Skeletal muscle cell (primary cell): ENCODE measurements at regions not wholly inside any gene's neighbourhood (a gene's known extent, or its start where the extent isn't known, plus 50 kb on each side); places are given as distances from the start of the nearest gene placed in this dataset.
"Not testable (repeated sequence)": the region's sequence is repeated elsewhere in the genome, so short reads cannot be mapped to it uniquely, and the experiment has no call there.

Experiments used
- DNase-seq: peaks from one replicate; pipeline ENCODE4 v3.0.0-alpha.2; 2010; ENCODE audit warnings: low read depth
- H3K4me3 ChIP-seq: 2 replicates; pipeline ENCODE4 v1.5.1; 2011; ENCODE audit warnings: low read depth, mild to moderate bottlenecking, control low read depth, low read length, moderate library complexity

DNA sequence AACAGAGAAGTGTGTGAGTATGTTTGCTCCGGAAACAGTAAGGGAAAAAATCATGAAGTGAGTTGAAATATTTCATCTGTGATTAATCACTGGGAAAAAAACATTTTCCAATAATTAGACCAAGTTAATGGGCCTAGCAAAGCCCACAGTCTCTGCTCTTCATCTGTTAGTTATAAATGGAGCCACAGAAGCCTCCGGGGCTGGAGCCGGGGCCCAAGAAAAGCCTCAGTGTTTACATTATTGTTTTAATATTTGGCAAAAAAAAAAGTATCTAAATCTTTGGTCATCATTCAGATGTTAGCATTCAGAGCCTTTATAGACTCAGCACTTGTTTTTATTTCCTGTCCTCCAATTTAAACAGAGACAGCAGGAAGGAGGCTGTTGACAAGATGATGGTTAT is 115.0 kb downstream of the UBE2U start:
- DNase-seq = no peak
- no peak overlapping the region for H3K4me3 ChIP-seq

DNA sequence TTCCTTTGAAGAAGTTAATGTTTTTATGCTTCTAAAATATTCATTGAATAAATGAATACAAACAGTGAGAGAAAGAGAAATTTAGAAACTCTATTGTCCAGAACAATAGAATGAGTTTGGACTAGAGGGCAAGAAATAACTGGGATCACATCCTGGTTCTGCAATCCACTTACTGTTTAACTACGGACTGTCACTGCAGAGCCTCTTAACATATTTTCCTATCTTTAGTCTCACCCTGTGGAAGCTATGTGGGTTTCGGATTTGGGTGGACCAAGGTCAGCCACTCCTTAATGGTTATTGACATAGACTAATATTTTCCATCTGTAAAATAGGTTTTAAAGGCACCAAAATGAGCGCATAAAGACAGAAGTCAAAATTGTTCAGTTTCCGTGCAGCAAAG is 116.6 kb downstream of the UBE2U start:
- DNase-seq = no peak
- no peak overlapping the region for H3K4me3 ChIP-seq

DNA sequence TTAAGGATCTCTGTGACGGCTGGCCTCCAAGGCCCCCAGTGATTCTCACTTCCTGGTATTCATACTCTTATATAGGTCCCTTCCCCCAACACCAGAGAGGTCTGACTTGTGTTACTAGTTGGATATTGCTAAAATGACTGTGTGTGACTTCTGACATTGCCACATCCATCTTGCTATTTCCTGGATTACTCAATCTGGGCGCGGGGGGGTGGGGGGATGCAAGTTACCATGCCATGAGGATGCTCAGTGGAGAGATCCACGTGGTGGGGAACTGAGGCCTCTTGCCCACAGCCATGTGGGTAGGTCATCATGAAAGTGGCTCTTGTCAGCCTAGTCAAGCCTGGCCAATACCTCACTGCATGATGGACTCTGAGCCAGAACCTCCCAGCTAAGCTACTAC is 117.0 kb downstream of the UBE2U start:
- H3K4me3 ChIP-seq = no peak overlapping the region
- peak; percentile 37 for DNase-seq

DNA sequence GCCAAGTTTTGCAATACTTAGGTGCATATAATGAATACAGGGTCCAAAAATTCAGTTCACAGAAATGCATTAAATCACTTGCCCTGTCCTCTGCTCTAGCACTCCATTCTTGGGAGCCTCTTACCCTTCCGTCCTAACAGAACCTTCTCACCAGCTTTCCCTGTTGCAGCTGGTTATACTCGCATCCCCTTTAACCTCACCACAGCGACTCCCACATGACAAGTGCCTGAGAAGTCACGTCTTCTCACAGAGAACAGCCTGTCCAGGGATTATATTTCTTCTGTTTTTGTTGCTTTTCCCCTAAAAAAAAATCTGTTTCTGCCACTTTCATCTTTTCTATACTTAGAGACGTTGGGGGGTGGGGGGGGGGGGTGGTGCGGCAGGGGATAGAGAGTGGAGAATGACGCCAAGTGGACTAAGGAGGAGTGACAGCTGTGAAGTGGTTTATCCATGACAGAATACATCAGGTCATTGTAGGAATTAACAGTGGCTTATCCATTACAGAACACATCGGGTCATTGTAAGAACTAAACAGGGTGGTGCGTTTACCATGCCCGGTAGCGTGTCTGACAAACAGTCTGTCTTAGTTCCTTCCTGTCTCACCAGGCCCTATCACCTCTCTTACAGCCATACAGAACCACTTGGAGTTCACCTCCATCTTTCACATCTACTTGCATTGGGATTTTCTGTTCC is 117.6 kb downstream of the UBE2U start:
- no peak overlapping the region for H3K4me3 ChIP-seq
- DNase-seq = no peak

DNA sequence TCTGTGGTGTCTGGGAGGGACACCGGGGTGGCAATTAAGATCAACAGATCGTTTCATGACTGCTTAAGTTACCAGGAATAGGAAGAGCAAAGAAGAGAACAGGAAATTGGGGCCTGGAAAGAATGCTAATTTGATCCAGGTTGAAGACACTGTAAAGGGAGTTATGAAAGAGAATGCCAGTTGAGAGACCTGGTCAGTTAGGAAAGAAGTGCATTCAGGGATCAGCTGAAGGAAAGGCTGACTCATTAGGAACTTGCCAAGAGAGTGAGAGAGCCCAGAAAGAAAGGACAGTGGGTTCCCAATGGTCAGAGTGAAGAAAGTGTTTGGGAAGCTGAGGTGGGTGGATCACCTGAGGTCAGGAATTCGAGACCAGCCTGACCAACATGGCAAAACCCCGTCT is 119.6 kb downstream of the UBE2U start:
- no peak for DNase-seq
- no peak overlapping the region for H3K4me3 ChIP-seq

DNA sequence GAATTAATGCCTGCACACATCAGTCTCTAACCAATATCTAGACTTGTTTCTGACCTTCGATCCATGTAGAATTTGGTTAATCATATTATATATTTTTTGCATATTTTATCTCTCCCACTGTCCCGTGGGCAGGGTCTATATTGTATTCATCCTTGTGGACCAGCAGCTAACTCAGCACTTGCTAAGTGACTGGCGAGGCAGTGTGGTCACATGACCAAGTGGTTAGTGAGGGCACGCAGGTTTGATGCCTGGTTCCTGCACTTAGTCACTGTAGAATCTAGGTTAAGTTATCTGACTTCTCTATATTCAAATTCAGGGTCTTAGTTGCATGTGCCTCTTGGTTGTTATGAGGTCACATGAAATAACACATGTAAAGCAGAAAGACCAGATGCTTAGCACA is 120.5 kb downstream of the UBE2U start:
- DNase-seq = no peak
- H3K4me3 ChIP-seq = no peak overlapping the region

DNA sequence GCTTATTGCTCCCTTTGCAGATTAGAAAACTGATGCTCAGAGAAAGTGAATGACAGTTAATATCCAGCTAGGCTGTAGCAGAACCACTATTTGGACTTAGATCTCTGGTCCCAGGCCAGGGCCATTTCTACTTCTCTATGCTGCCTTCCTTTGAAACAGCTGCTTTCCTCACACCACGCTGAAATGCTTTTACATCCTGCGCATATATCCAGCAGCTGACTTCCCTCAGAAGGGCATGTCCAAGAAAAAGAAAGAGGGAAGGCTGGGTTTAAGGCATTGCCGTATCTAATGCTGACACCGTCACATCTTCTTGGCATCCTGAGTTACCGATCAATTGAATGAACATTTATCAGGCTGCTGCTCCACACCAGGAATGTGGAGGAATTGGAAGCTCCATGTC is 122.4 kb downstream of the UBE2U start:
- H3K4me3 ChIP-seq = no peak overlapping the region
- no peak for DNase-seq

DNA sequence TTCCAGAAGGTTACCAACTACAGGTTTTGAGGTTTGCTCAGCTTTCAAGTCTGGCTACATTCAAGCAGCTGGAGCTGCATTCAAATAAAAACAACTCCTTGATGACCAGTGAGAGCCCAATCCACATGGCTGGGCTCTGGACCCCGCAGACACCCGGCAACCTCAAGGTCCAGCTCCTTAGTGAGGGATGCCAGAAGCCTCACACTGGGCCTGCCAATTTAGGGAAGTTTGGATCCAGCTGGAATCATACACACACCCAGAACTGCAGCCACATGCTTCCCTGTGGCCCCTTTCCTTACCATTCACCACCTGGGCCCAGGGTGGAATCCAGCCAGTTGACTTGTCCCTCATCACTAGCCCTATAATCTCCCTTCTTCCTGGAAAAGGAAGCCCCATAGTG is 123.7 kb downstream of the UBE2U start:
- no peak for DNase-seq
- no peak overlapping the region for H3K4me3 ChIP-seq

DNA sequence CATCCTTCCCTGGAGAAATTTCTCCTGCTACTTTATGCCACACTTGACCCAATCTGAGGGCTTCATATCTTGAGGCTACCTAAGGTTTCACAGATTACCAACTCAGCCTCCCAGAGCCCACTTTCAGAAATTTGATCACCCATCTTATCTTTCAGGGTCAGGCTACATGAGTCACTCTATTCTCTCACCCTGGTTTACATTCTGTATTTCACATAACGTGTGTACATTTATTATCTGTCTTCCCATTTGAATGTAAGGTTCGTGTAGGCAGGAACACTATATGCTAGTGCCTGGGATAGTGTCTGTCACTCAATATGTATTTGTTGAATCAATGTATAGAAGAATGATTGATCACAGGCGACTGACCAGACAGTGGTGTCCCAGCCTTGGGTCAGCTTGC is 124.8 kb downstream of the UBE2U start:
- no peak for DNase-seq
- H3K4me3 ChIP-seq = no peak overlapping the region

DNA sequence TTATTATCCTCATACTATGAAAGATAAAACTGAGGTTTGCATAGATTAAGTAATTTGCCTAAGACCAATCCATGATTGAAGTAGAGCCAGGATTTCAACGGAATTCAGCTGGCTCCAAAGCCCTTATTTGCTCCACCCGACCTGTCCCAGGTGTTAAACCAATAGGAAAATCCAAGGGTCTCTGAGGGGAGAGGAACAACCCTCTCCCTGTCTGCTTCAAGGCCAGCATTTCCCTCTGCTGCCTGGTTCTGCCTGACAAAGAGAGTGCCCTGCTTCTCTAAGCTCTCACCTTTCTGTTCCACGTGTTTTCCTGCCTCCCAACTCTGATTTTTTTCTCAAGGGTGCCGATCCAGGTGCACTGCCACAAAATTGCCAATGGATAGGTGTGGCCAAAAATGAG is 127.4 kb downstream of the UBE2U start:
- DNase-seq = no peak
- H3K4me3 ChIP-seq = no peak overlapping the region

DNA sequence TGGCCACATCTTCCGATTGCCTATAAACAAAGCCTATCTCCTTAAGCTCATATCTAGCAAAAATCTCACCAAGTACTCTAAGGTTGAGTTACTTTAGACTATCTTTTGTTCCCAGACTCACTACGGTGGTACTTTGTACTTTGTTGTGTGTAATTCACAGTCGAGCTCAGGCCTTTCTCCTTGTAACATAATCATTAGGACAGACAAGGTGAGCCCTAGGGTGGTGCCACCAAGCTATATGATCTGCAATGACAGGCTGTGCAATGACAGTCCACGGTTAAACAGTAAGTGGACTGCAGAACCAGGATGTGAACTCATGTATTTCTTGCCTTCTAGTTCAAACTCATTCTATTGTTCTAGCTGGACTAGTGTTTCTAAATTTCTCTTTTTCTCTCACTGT is 132.2 kb downstream of the UBE2U start:
- no peak overlapping the region for H3K4me3 ChIP-seq

DNA sequence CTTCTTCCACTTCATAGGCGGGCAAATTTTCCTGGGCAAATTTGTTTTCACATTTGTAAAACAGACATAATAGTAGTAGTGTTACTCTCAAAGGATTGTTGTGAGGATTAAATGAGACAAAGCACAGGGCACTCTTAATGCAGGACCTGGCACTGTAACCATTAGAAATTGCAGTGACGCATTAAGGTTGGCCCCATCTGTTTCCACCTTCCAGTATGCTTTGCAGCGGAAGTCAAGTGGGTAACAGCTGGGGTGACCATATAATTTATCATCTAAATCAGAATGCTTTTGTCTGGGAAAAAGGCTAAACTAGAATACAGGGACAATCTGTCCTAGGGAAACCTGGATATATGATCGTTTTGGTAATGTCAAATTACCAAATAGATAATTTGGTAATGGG is 132.5 kb upstream of the CACHD1 start:
- no peak overlapping the region for H3K4me3 ChIP-seq
- no peak for DNase-seq

More for the DNA sequence above, 132.2 kb downstream of the UBE2U start:
- DNase-seq = no peak

DNA sequence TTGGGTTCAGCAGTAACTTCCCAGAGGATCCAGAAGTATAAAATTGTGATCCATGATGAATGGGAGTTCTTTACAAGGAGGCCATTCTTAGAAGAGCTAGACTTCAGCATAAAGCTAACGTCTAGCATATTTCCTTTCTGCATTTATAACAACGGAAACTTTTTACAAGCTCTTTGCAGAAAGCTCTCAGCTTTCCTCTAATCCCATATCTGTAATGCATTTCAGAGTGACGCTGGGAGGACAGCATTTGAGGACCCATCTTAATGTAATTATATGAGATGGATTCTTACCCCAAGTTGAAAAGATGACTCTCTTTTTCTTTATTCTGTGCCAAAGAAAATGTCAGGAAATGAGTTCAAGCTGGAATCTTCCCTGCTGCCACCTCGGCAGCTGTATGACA is 132.0 kb upstream of the CACHD1 start:
- DNase-seq = no peak
- H3K4me3 ChIP-seq = no peak overlapping the region

DNA sequence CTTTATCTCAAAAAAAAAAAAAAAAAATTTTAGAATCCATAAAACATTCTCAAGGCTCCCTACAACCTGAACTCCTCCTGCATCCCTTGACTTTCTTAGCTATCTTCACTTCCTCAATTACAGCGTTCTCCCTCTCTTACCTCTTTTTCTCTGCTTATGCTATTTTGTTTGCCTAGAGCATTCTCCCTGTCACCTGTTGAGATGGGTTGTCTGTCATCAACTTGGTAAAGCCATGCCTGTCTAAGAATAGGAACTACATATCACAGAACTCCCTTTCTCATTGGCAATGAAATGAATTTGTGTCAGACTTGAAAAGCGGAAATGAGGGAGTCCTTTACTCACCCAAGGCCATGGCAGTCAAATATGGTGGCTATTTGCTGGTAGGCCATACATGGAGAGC is 129.6 kb upstream of the CACHD1 start:
- no peak overlapping the region for H3K4me3 ChIP-seq
- DNase-seq = no peak

DNA sequence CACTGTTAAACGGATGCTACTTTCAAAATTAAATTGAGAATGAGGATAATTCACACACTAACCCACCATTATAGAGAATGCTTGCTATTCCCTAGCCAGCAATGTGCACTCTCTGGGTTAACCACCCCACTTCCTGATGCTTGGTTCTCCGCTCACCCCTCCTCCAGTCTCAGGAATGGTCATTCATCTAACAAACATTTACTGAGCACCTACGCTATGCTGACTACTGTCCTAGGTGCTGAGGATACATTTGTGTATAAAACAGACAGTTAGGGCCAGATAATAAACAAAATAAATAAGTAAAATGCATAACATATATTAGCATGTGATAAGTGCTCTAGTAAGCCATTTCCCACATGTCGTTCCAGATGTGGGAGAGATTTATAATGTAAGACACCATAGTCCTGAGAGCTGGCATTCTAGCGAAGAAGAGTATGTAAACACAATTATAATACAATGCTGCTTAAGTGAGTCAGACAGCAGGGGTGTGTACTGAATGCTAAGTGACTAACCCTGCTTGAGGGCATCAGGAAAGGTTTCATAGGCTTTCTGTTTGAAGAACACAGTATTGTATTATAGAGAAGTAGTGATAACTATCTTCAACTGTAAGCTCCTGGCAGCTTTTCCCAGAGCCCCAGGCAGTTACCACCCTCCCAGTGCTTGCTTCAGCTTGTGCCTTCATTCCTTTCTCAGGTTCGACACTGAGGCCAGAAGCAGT is 126.7 kb upstream of the CACHD1 start:
- no peak overlapping the region for H3K4me3 ChIP-seq
- no peak for DNase-seq

DNA sequence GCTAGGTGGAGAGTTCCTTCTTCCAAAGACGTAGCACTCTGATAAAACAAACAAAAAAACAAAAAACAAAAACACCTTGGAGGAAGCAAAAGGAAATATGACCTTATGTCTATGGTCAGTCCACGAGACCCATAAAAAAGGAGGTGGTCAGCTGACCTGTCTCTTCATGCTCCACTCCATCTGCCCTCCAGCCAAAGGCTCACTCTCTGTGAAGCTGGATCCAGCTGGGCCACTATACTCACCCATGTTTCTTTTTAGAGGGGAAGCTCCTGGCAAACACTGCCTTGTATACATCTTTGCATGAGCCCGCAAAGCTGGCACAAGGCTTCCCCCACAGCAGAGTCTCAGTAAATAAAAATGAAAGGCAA is 126.1 kb upstream of the CACHD1 start:
- no peak overlapping the region for H3K4me3 ChIP-seq
- no peak for DNase-seq

DNA sequence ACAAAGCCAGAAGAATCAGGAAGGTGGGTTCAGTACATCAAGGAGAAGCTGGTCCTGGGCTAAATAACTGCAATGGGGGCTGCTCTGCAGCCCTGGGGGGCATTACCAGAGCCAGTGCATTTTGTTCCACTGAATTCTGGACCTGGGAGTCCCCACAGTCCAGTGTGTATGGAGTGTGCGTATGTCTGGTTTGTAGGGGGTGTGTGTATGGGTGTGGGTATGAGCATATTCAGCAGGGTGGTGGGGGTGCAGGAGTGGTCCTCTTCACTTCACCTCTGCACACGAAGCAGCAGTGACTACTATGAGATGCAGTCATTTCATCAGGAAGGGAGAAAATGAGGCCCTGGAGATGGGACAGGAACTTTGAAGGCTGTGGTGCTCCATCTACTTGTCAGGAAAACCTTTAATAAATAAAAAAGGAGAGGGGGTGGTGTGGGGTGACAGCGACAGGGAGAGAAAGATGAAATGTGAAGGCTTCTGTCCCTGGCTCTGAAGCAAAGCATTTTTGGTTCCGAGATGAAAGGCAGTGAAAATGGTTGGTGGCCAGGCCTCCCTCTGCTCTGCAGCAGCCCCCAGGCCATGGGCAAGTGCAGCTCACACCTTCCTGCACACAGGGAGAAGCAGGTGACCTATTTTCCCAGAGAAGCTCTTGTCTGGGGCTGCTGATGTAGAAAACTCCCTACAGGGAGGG is 121.5 kb upstream of the CACHD1 start:
- no peak for DNase-seq
- H3K4me3 ChIP-seq = no peak overlapping the region

DNA sequence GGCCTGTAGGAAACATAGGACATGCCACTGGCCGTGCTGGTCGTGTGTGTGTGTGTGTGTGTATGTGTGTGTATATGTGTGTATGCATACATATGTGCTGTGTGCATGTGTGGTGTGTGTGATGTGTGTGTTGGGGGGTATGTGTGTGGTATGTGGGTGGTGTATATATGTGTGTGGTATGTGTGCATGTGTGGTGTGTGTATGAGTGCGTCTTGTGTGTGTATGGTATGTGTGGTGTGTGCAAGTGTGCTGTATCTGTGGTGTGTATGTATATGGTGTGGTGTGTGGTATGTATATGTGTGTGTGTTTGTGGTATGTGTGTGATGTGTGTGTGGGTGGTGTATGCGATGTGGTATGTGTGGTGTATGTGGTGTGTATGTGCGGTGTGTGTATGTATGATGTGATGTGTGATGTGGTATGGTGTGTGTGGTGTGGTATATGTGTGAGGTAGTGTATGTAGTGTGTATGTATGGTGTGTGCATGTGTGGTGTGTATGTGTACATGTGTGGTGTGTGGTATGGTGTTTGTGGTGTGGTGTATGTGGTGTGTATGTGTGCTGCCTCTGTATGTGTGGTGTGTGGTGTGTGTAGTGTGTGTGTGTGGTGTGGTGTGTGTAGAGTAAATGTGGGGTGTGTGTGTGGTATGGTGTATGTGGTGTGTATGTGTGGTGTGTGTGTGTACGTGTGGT is 120.8 kb upstream of the CACHD1 start:
- no peak overlapping the region for H3K4me3 ChIP-seq

DNA sequence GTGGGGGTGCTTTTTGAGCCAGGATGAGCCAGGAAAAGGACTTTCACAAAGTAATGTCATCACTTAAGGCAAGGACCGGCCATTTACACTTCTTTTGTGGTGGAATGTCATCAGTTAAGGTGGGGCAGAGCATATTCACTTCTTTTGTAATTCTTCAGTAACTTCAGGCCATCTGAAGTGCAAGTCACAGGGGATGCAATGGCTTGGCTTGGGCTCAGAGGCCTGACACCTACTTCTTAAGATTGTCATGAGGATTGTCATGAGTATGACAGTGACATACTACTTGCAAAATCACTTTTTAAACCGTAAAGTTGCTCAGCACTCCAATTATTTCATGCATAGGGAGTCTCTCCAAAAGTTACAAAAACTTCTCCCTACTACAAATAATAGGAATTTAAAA is 114.4 kb upstream of the CACHD1 start:
- DNase-seq, H3K4me3 ChIP-seq: not testable (repeated sequence)

More for the DNA sequence above, 120.8 kb upstream of the CACHD1 start:
- DNase-seq = no peak

DNA sequence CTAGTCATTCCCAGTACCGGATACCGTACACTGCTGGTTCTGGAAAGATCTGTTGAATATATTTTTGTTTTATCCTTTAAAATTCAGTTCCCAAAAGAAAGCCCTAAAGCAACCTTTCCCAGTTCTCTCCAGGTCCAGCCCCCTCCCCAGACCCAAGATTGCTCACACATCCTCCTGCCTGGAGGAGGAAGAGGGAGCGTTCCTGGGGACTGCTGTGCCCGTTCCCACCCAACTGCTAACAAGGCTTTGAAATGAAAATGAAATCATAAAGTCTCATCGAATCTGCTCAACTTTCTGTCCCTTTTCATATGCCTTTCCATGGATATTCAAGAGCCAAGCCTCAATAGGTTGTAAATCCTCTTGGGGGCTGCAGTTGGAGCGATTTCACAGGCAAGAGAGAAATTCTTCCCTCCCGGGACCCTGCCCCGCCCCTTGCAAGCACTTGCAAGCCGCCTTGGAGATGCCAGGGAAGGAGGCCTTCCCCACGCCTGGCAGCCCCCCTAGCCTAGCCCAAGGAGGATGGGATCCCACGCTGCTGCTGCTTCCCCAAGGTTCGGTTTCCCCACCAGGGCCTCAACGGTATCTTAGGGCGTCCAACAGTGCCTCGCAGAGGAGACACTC is 113.2 kb upstream of the CACHD1 start:
- H3K4me3 ChIP-seq = no peak overlapping the region

More for the DNA sequence above, 113.2 kb upstream of the CACHD1 start:
- DNase-seq = no peak
